ENCODE measurements at regions not wholly inside any gene's neighbourhood (a gene's known extent, or its start where the extent isn't known, plus 50 kb on each side); places are given as distances from the start of the nearest gene placed in this dataset.
"Not testable (repeated sequence)": the region's sequence is repeated elsewhere in the genome, so short reads cannot be mapped to it uniquely, and the experiment has no call there.

DNA sequence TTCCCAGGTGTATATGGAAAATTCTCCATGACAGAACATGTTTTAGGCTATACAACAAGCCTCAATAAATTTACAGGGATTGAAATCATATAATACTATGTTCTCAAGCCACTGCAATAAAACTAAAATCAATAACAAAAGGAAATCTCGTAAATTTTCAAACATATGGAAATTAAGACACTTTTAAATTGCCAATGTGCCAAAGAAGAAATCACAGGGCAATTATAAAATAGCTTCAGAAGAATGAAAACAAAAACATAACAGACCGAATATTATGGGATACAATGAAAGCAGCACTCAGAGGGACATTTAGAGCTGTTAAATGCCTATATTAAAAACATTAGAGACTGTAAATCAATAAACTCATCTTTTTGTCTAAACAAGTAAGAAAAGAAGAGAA is 555.7 kb upstream of the B3GAT1 start:
- H3K36me3 ChIP-seq (ENCODE audit: control insufficient read depth in 2 of 3, insufficient read depth in 3 of 3, low read length in 3 of 3): no peaks in the 10 kb centered on the region
- no peak overlapping the region for H3K4me3 ChIP-seq (ENCODE audit: low read length in 3 of 3)
- DNase-seq: no peak
- FAIRE-seq: no peak
- intact Hi-C loops (cut with DNase I): no loop called here
- no peak overlapping the region for H3K9ac ChIP-seq (ENCODE audit: low read length in 3 of 3)
- H3K9me3 ChIP-seq (ENCODE audit: control insufficient read depth in 2 of 3, insufficient read depth in 1 of 3, low read length in 3 of 3): no peaks in the 10 kb centered on the region
- H3K27ac ChIP-seq (ENCODE audit: low read depth in 2 of 2, low read length in 2 of 2): no peak overlapping the region
- H3K4me1 ChIP-seq (ENCODE audit: control insufficient read depth in 2 of 3, insufficient read depth in 2 of 3, low read depth in 1 of 3, low read length in 3 of 3): no peaks in the 10 kb centered on the region
- no peaks in the 10 kb centered on the region for H3K27me3 ChIP-seq (ENCODE audit: control insufficient read depth, insufficient read depth, low read length)
- no peak for TF ChIP-seq CTCF (IDR thresholded peaks at IDR 0.05; ENCODE audit: borderline replicate concordance, extremely low read depth, insufficient read depth)

- intact Hi-C loops (cut with DNase I); H3K9ac ChIP-seq (ENCODE audit: low read length in 3 of 3); H3K4me3 ChIP-seq (ENCODE audit: low read length in 3 of 3); DNase-seq; H3K27me3 ChIP-seq (ENCODE audit: control insufficient read depth, insufficient read depth, low read length); H3K9me3 ChIP-seq (ENCODE audit: control insufficient read depth in 2 of 3, insufficient read depth in 1 of 3, low read length in 3 of 3); H3K27ac ChIP-seq (ENCODE audit: low read depth in 2 of 2, low read length in 2 of 2); FAIRE-seq; H3K36me3 ChIP-seq (ENCODE audit: control insufficient read depth in 2 of 3, insufficient read depth in 3 of 3, low read length in 3 of 3); H3K4me1 ChIP-seq (ENCODE audit: control insufficient read depth in 2 of 3, insufficient read depth in 2 of 3, low read depth in 1 of 3, low read length in 3 of 3): not testable (repeated sequence)
Observed at GRCh38 chr11:134961386-134961785, 549.3 kb upstream of the B3GAT1 start.

DNA sequence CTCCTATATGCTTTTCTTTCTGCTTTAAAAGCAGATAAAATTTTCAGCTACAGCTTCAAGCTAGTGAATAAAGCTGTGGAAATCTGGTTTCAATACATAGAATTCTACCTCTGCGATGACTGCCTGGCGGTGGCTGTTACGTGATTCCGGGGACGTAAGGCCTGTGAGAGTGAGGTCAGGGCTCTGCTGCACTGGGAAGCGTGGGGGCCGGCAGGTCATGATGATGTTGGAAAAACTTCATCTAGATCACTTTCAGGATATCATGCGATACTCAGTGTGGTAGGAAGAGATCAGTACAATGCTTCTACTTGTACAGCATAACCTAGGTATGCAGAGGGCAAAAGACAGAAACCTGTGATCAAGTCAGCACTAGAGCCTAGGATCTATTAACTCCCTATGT is 546.8 kb upstream of the B3GAT1 start:
- Histone ChIP-seq H3K4me3 (ENCODE audit: low read length in 3 of 3) (no peak overlapping the region), H3K27me3 (ENCODE audit: control insufficient read depth, insufficient read depth, low read length) (no peaks in the 10 kb centered on the region), H3K9ac (ENCODE audit: low read length in 3 of 3) (no peak overlapping the region), H3K27ac (ENCODE audit: low read depth in 2 of 2, low read length in 2 of 2) (no peak overlapping the region), H3K9me3 (ENCODE audit: control insufficient read depth in 2 of 3, insufficient read depth in 1 of 3, low read length in 3 of 3) (no peaks in the 10 kb centered on the region), H3K36me3 (ENCODE audit: control insufficient read depth in 2 of 3, insufficient read depth in 3 of 3, low read length in 3 of 3) (no peaks in the 10 kb centered on the region), H3K4me1 (ENCODE audit: control insufficient read depth in 2 of 3, insufficient read depth in 2 of 3, low read depth in 1 of 3, low read length in 3 of 3) (no peaks in the 10 kb centered on the region)
- DNase-seq: peak in 1 of 5 donors; percentile 40
- intact Hi-C loops (cut with DNase I): no loop called here
- no peak for TF ChIP-seq CTCF (IDR thresholded peaks at IDR 0.05; ENCODE audit: borderline replicate concordance, extremely low read depth, insufficient read depth)
- no peak for FAIRE-seq

- no peak overlapping the region for H3K9ac ChIP-seq (ENCODE audit: low read length in 3 of 3)
- intact Hi-C loops (cut with DNase I): no loop called here
- FAIRE-seq (no peak), DNase-seq (no peak)
- no peaks in the 10 kb centered on the region for H3K4me1 ChIP-seq (ENCODE audit: control insufficient read depth in 2 of 3, insufficient read depth in 2 of 3, low read depth in 1 of 3, low read length in 3 of 3)
- H3K27me3 ChIP-seq (ENCODE audit: control insufficient read depth, insufficient read depth, low read length): no peaks in the 10 kb centered on the region
- no peaks in the 10 kb centered on the region for H3K36me3 ChIP-seq (ENCODE audit: control insufficient read depth in 2 of 3, insufficient read depth in 3 of 3, low read length in 3 of 3)
- TF ChIP-seq CTCF (IDR thresholded peaks at IDR 0.05; ENCODE audit: borderline replicate concordance, extremely low read depth, insufficient read depth): no peak
- H3K4me3 ChIP-seq (ENCODE audit: low read length in 3 of 3): no peak overlapping the region
- H3K9me3 ChIP-seq (ENCODE audit: control insufficient read depth in 2 of 3, insufficient read depth in 1 of 3, low read length in 3 of 3): no peaks in the 10 kb centered on the region
- H3K27ac ChIP-seq (ENCODE audit: low read depth in 2 of 2, low read length in 2 of 2): no peak overlapping the region
Observed at GRCh38 chr11:134958336-134958640, 546.2 kb upstream of the B3GAT1 start.
